OCI-LY3 (cell line): ENCODE measurements at regions not wholly inside any gene's neighbourhood (a gene's known extent, or its start where the extent isn't known, plus 50 kb on each side); places are given as distances from the start of the nearest gene placed in this dataset.

Source experiments
- EZH2phosphoT487 ChIP-seq: fragments of 200-600 bp; shearing (Covaris generic); IDR thresholded peaks from 2 replicates; pipeline ENCODE4 v1.6.1; 2018; ENCODE audit warnings: antibody characterized with exemption, mixed run types, low read depth
- TF ChIP-seq, protein P1 (sequence below): fragments of 200-600, 300-600 bp; sonication (generic); IDR thresholded peaks from 2 replicates; pipeline ENCODE4 v1.5.1; 2014; ENCODE audit warnings: antibody characterized with exemption, low read length, low read depth

- no peak for TF ChIP-seq EZH2phosphoT487
- TF ChIP-seq, protein P1, sequence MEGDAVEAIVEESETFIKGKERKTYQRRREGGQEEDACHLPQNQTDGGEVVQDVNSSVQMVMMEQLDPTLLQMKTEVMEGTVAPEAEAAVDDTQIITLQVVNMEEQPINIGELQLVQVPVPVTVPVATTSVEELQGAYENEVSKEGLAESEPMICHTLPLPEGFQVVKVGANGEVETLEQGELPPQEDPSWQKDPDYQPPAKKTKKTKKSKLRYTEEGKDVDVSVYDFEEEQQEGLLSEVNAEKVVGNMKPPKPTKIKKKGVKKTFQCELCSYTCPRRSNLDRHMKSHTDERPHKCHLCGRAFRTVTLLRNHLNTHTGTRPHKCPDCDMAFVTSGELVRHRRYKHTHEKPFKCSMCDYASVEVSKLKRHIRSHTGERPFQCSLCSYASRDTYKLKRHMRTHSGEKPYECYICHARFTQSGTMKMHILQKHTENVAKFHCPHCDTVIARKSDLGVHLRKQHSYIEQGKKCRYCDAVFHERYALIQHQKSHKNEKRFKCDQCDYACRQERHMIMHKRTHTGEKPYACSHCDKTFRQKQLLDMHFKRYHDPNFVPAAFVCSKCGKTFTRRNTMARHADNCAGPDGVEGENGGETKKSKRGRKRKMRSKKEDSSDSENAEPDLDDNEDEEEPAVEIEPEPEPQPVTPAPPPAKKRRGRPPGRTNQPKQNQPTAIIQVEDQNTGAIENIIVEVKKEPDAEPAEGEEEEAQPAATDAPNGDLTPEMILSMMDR = no peak
Measured at GRCh38 chr7:79968894-79969293, 165.7 kb upstream of the GNAI1 start.
